Nephron (organoid): ENCODE measurements at regions not wholly inside any gene's neighbourhood (a gene's known extent, or its start where the extent isn't known, plus 50 kb on each side); places are given as distances from the start of the nearest gene placed in this dataset.
"Not testable (repeated sequence)": the region's sequence is repeated elsewhere in the genome, so short reads cannot be mapped to it uniquely, and the experiment has no call there.

Source experiments
- H3K27ac Mint-ChIP-seq, 3 experiments: 2 replicates each; pipeline ENCODE4 v1.8.0; 2020; ENCODE audit warnings: mixed read lengths in 3 of 3, mild to moderate bottlenecking in 2 of 3, moderate library complexity in 1 of 3
- H3K27me3 Mint-ChIP-seq: 2 replicates; pipeline ENCODE4 v1.8.0; 2021; ENCODE audit warnings: low read depth, mild to moderate bottlenecking, moderate library complexity, mixed read lengths
- H3K36me3 Mint-ChIP-seq: 2 replicates; pipeline ENCODE4 v1.8.0; 2020; ENCODE audit warnings: low read depth, mixed read lengths
- H3K4me1 Mint-ChIP-seq: 2 replicates; pipeline ENCODE4 v1.8.0; 2020; ENCODE audit warnings: mixed read lengths
- H3K4me3 Mint-ChIP-seq, 3 experiments: 2 replicates each; pipeline ENCODE4 v1.8.0; 2020; ENCODE audit warnings: mild to moderate bottlenecking in 3 of 3, mixed read lengths in 3 of 3, moderate library complexity in 2 of 3
- H3K9me3 Mint-ChIP-seq: 2 replicates; pipeline ENCODE4 v1.8.0; 2020; ENCODE audit warnings: mixed read lengths
- CTCF ChIP-seq, 3 experiments: fragments of 200-600 bp; sonication (generic); IDR thresholded peaks; one replicate each; pipeline ENCODE4 v1.5.0; 2021; ENCODE audit warnings: antibody characterized with exemption in 3 of 3; ENCODE audit not compliant: unreplicated experiment in 3 of 3

GRCh38 chr2:234699456-234699855, 202.6 kb upstream of the ARL4C start:
- peaks cover 38% of the 10 kb centered on the region for H3K9me3 Mint-ChIP-seq
- no peak overlapping the region for H3K27ac Mint-ChIP-seq
- H3K4me3 Mint-ChIP-seq = no peak overlapping the region
- TF ChIP-seq CTCF (IDR thresholded peaks at IDR 0.05; ENCODE audit: unreplicated experiment in 3 of 3) = no peak
- H3K4me1 Mint-ChIP-seq = peaks cover 9% of the 10 kb centered on the region
- peaks cover 28% of the 10 kb centered on the region for H3K27me3 Mint-ChIP-seq
- H3K36me3 Mint-ChIP-seq = peaks cover 18% of the 10 kb centered on the region

GRCh38 chr2:234697300-234697876, 200.5 kb upstream of the ARL4C start:
- H3K4me1 Mint-ChIP-seq, H3K4me3 Mint-ChIP-seq, H3K27ac Mint-ChIP-seq: not testable (repeated sequence)
- Mint-ChIP-seq H3K27me3 (peaks cover 28% of the 10 kb centered on the region), H3K9me3 (peaks cover 47% of the 10 kb centered on the region), H3K36me3 (peaks cover 22% of the 10 kb centered on the region)

GRCh38 chr2:234695981-234696380, 199.1 kb upstream of the ARL4C start:
- peaks cover 21% of the 10 kb centered on the region for H3K27me3 Mint-ChIP-seq
- peaks cover 45% of the 10 kb centered on the region for H3K9me3 Mint-ChIP-seq
- H3K27ac Mint-ChIP-seq = no peak overlapping the region
- no peak overlapping the region for H3K4me3 Mint-ChIP-seq
- H3K4me1 Mint-ChIP-seq = peaks cover 23% of the 10 kb centered on the region
- TF ChIP-seq CTCF (IDR thresholded peaks at IDR 0.05; ENCODE audit: unreplicated experiment in 3 of 3) = no peak
- H3K36me3 Mint-ChIP-seq = peaks cover 22% of the 10 kb centered on the region

GRCh38 chr2:234694244-234695013, 197.5 kb upstream of the ARL4C start:
- no peak for TF ChIP-seq CTCF (IDR thresholded peaks at IDR 0.05; ENCODE audit: unreplicated experiment in 3 of 3)
- H3K4me1 Mint-ChIP-seq = peaks cover 35% of the 10 kb centered on the region

GRCh38 chr2:234693681-234694190, 196.9 kb upstream of the ARL4C start:
- Mint-ChIP-seq H3K4me1 (peaks cover 39% of the 10 kb centered on the region), H3K9me3 (peaks cover 41% of the 10 kb centered on the region), H3K27ac (peak overlapping the region in 1 of 3 experiments; percentile 13), H3K36me3 (peaks cover 22% of the 10 kb centered on the region), H3K27me3 (peaks cover 21% of the 10 kb centered on the region)
- not testable (repeated sequence) for H3K4me3 Mint-ChIP-seq

More at GRCh38 chr2:234694244-234695013, 197.5 kb upstream of the ARL4C start:
- Mint-ChIP-seq H3K9me3 (peaks cover 45% of the 10 kb centered on the region), H3K27me3 (peaks cover 22% of the 10 kb centered on the region), H3K36me3 (peaks cover 22% of the 10 kb centered on the region), H3K27ac (no peak overlapping the region), H3K4me3 (no peak overlapping the region)

GRCh38 chr2:234693191-234693590, 196.3 kb upstream of the ARL4C start:
- H3K4me3 Mint-ChIP-seq = not testable (repeated sequence)
- Mint-ChIP-seq H3K27me3 (peaks cover 21% of the 10 kb centered on the region), H3K27ac (peak overlapping the region in 1 of 3 experiments; percentile 13), H3K36me3 (peaks cover 22% of the 10 kb centered on the region), H3K4me1 (peaks cover 39% of the 10 kb centered on the region), H3K9me3 (peaks cover 37% of the 10 kb centered on the region)

GRCh38 chr2:234691968-234692955, 195.4 kb upstream of the ARL4C start:
- Mint-ChIP-seq H3K9me3 (peaks cover 30% of the 10 kb centered on the region), H3K4me3 (peak overlapping the region in 1 of 3 experiments; percentile 23), H3K27ac (peak overlapping the region; percentile 74 to 92 (median 75)), H3K4me1 (peaks cover 39% of the 10 kb centered on the region), H3K27me3 (peaks cover 21% of the 10 kb centered on the region), H3K36me3 (peaks cover 17% of the 10 kb centered on the region)
- TF ChIP-seq CTCF (IDR thresholded peaks at IDR 0.05; ENCODE audit: unreplicated experiment in 3 of 3) = no peak
